Ectodermal cell (in vitro differentiated cells): ENCODE measurements at regions not wholly inside any gene's neighbourhood (a gene's known extent, or its start where the extent isn't known, plus 50 kb on each side); places are given as distances from the start of the nearest gene placed in this dataset.

Experiments used
- H3K27ac ChIP-seq: 2 replicates; pipeline ENCODE4 v1.7.0; 2013; ENCODE audit warnings: mild to moderate bottlenecking, low read depth, low read length; ENCODE audit not compliant: insufficient read depth, poor library complexity, severe bottlenecking
- H3K27me3 ChIP-seq: 2 replicates; pipeline ENCODE4 v1.7.0; 2013; ENCODE audit warnings: mild to moderate bottlenecking, low read length; ENCODE audit not compliant: insufficient read depth, control insufficient read depth, poor library complexity, severe bottlenecking
- H3K36me3 ChIP-seq: one replicate; pipeline ENCODE4 v1.7.0; 2013; ENCODE audit warnings: low read length; ENCODE audit not compliant: control insufficient read depth, insufficient read depth
- H3K4me1 ChIP-seq: one replicate; pipeline ENCODE4 v1.7.0; 2013; ENCODE audit warnings: low read length; ENCODE audit not compliant: control insufficient read depth, insufficient read depth
- H3K4me3 ChIP-seq: 2 replicates; pipeline ENCODE4 v1.7.0; 2013; ENCODE audit warnings: low read depth, low read length, control low read depth; ENCODE audit not compliant: insufficient read depth
- H3K9me3 ChIP-seq: 2 replicates; pipeline ENCODE4 v1.7.0; 2013; ENCODE audit warnings: mild to moderate bottlenecking, low read length, moderate library complexity; ENCODE audit not compliant: control insufficient read depth
- WGBS, 2 experiments: methylation state at CpG; one replicate each; pipeline ENCODE4 v1.1.7; 2013; ENCODE audit warnings: missing lambda C conversion rate in 2 of 2; 5-methylcytosine and 5-hydroxymethylcytosine counted together

DNA sequence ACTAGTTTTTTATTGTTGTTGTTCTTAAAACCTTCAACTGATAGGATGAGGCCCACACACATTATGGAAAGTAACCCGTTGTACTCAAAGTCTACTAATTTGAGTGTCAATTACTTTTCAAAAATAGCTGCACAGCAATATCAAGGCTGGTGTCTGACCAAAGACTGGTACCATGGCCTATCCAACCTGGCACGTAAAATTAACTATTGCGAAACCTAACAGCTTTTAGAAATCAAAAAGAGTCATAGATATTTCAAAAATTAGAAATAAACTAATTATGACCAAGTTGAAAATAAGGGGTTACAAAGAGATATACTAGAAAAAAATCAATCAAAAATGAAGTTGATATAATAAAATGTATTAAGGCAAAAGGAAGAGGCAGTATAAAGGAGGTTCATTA, 501.5 kb upstream of the SLC8A1 start:
- Histone ChIP-seq H3K27ac (no peak overlapping the region), H3K36me3 (no peaks in the 10 kb centered on the region), H3K9me3 (no peaks in the 10 kb centered on the region), H3K4me1 (no peaks in the 10 kb centered on the region), H3K27me3 (no peaks in the 10 kb centered on the region), H3K4me3 (no peak overlapping the region)
- WGBS, 2 experiments: 99 to 100% methylated on average over 2 to 3 of the region's 3 CpGs

DNA sequence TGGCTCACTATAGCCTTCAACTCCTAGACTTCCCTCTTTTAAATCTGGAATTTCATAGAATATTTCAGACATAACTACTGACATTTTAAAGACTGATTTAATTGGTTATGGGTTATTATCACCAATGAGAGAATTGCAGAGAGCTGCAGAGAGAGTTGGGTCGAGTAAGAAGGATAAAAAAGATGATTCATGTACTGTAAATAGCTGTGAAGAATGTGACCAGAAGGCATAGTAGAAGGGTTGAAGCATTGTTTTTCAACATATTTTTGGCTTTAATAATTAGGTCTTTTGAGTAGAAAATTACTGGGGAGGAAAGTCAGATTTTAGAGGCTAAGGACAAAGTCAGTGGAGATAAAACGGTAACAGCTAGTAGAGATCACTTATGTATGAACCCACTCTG, 503.2 kb upstream of the SLC8A1 start:
- H3K4me1 ChIP-seq: no peaks in the 10 kb centered on the region
- WGBS, 2 experiments: 89 to 92% methylated on average over 2 of the region's 2 CpGs
- H3K4me3 ChIP-seq: no peak overlapping the region
- no peaks in the 10 kb centered on the region for H3K36me3 ChIP-seq
- no peak overlapping the region for H3K27ac ChIP-seq
- no peaks in the 10 kb centered on the region for H3K9me3 ChIP-seq
- no peaks in the 10 kb centered on the region for H3K27me3 ChIP-seq

DNA sequence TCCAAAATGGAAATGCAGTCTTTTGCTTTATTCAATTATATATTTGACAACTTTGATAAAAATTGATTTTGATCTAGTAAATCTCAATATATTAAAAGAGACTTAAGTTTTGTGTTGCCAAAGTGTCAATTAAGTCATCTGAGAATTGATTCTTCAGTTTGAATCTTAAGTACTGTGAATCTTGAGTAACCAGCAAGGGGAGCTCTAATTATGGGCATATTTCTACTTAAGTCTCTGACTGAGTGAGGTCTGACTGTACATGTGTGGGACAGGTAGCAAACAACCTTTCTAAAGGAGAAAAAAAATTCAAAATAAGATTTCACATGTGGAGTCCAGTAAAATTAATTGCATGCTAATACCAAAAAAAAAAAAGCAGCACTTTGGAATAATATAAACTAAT, 503.7 kb upstream of the SLC8A1 start:
- no peaks in the 10 kb centered on the region for H3K36me3 ChIP-seq
- no peaks in the 10 kb centered on the region for H3K9me3 ChIP-seq
- H3K27ac ChIP-seq: no peak overlapping the region
- H3K4me3 ChIP-seq: no peak overlapping the region
- H3K27me3 ChIP-seq: no peaks in the 10 kb centered on the region
- H3K4me1 ChIP-seq: no peaks in the 10 kb centered on the region

DNA sequence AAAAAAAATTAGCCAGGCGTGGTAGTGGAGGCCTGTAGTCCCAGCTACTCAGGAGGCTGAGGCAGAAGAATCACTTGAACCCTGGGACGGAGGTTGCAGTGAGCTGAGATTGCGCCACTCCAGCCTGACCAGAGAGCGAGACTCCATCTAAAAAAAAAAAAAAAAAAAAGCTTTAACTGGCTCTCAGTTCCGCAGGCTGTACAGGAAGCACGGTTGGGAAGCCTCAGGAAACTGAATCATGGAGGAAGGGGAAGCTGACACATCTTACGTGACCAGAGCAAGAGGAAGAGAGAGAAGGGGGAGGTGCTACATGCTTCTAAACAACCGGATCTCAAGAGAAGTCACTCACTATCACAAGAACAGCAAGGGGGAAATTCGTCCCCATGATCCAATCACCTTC, 505.6 kb upstream of the SLC8A1 start:
- Histone ChIP-seq H3K4me1 (no peaks in the 10 kb centered on the region), H3K27me3 (no peaks in the 10 kb centered on the region), H3K9me3 (no peaks in the 10 kb centered on the region), H3K27ac (no peak overlapping the region), H3K4me3 (no peak overlapping the region), H3K36me3 (no peaks in the 10 kb centered on the region)
- WGBS, 2 experiments: 87 to 91% methylated on average over 9 of the region's 9 CpGs

DNA sequence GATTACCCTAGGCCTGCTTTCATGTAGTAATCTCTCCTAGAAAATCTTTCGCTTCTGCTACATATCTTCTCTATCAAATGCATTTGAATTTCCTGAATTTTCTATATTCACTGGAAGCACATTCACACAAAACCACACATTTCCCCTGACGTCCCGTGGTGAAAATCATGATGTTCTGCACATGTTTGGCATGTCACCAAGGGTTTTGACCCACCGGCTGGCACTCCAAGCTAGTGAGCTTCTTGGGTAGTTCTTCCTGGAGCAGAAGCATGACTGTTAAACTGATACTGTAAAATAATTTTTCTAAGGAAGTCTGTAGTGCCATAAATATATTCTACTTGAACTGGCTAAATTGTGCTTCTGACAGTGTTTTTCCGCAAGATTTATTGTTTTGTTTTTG, 510.1 kb upstream of the SLC8A1 start:
- Histone ChIP-seq H3K9me3 (no peaks in the 10 kb centered on the region), H3K4me3 (no peak overlapping the region), H3K27ac (no peak overlapping the region), H3K27me3 (no peaks in the 10 kb centered on the region), H3K36me3 (no peaks in the 10 kb centered on the region), H3K4me1 (no peaks in the 10 kb centered on the region)
- WGBS, 2 experiments: 90 to 93% methylated on average over 5 of the region's 5 CpGs

DNA sequence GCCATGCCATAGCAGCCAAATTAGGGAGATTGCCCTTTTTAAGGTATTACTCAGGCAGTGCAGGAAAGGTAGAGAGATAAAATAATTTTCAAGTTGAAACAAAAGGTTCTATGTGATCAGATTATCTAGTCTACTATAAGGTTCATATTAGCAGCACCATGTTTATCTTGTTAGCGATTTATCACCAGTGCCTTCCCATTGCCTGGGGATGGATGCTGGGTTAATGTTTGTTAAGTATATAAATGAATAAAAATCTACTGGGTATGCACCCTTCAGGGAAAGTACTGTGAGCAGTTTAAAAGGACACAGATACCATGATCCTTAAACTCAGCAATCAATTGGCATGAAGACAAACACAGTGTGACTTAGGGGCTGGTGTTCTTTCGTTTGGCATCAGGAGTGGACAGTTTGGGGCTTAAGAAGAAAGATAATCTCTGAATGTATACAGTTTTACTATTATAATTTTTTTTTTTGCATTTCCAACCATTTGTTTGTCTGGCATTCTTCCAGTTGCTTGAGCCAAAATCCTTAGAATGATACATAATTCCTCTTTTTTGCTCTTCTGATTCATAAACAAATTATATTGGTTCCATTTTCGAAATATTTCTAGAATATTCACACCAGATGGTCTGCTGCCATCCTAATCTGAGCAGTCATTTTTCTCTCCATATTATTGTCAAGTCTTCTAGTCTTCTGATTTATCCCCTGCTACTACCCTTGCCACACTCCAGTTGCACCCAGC, 512.8 kb upstream of the SLC8A1 start:
- Histone ChIP-seq H3K4me1 (no peaks in the 10 kb centered on the region), H3K27ac (no peak overlapping the region), H3K4me3 (no peak overlapping the region), H3K27me3 (no peaks in the 10 kb centered on the region), H3K9me3 (no peaks in the 10 kb centered on the region), H3K36me3 (no peaks in the 10 kb centered on the region)
- 82 to 90% methylated on average over 1 to 3 of the region's 3 CpGs for WGBS, 2 experiments

DNA sequence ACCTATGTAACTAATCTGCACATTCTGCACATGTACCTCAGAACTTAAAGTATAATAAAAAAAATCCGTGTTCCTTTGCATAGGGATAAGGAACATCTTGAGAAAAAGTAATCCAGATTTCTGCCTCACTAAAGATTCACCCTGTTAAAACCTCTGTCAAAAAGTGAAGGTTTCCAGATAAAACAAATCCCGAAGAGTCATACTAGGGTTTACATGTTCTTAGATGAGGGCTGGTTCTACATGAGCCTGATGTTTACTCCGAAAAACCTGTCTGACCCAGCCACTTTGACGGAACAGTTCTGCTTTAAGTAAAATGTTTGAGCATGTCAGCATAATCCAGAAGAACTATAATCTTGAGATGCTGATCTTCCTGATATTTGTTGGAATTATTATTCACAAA, 515.6 kb upstream of the SLC8A1 start:
- 95 to 96% methylated on average over 4 of the region's 4 CpGs for WGBS, 2 experiments
- no peaks in the 10 kb centered on the region for H3K9me3 ChIP-seq
- H3K27me3 ChIP-seq: no peaks in the 10 kb centered on the region
- H3K4me1 ChIP-seq: no peaks in the 10 kb centered on the region
- H3K4me3 ChIP-seq: no peak overlapping the region
- H3K27ac ChIP-seq: no peak overlapping the region
- no peaks in the 10 kb centered on the region for H3K36me3 ChIP-seq

DNA sequence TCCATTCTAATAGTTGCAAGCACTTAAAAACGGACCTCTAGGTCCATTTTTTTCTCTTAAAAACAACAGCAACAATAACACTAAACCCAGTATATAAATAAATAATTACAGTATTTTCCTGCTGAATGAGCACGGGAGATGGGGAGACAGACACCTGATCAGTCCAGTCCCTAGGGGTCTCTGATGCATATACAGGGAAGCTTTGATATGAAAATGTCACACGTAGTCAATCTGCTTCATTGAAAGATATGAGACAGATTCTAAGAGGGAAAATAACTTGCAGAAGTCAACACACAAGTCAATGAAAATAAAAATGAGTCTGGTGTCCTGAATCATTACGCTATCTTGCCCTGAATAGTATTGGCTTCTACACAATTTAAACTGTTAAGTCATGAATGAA, 523.3 kb upstream of the SLC8A1 start:
- no peaks in the 10 kb centered on the region for H3K36me3 ChIP-seq
- H3K4me3 ChIP-seq: no peak overlapping the region
- no peaks in the 10 kb centered on the region for H3K4me1 ChIP-seq
- H3K9me3 ChIP-seq: no peaks in the 10 kb centered on the region
- 92 to 93% methylated on average over 3 of the region's 4 CpGs for WGBS, 2 experiments
- H3K27ac ChIP-seq: no peak overlapping the region
- H3K27me3 ChIP-seq: no peaks in the 10 kb centered on the region

DNA sequence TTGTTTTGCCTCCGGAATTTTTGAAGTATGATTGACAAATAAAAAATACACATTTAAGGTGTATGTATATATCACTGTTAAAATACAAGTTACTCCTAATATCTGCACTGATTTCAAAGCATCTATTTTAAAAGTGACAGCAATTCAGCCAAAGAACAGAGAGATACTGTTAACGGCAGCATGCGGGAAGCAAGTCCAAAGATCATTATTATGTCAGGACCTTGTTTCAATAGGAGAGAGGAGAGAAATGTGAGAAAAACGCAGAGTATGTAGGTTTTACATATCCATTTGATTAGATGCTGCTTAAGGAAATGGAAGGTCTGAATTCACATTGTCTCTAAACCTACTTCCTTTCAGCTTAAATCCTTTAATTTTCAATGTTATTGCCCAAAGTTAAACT, 545.5 kb upstream of the SLC8A1 start:
- H3K9me3 ChIP-seq: no peaks in the 10 kb centered on the region
- WGBS, 2 experiments: 82 to 92% methylated on average over 3 of the region's 4 CpGs

DNA sequence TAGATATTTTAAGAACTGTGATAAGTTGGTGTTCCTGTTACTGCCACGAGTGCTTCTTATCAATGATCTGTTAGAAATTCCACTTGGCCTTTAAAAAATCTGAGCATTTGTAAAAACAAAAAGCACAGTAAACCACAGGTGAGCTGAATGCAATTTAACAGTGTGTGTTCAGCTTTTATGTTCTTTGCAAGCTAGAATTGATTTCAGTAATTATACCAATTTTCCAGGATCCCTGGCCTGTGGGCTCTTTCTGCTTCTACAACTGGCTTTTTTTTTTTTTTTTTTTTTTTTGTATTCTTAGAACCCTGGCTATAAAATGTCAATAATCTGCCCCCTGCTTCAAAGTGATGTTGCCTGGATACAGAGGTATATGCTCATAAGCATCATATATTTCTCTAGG, 548.5 kb upstream of the SLC8A1 start:
- H3K4me3 ChIP-seq: no peak overlapping the region
- WGBS, 2 experiments: 93 to 100% methylated on average over 1 of the region's 1 CpG
- H3K9me3 ChIP-seq: no peaks in the 10 kb centered on the region
- no peaks in the 10 kb centered on the region for H3K27me3 ChIP-seq
- H3K36me3 ChIP-seq: no peaks in the 10 kb centered on the region
- no peak overlapping the region for H3K27ac ChIP-seq
- peaks cover 6% of the 10 kb centered on the region for H3K4me1 ChIP-seq

More for the DNA sequence above, 545.5 kb upstream of the SLC8A1 start:
- no peak overlapping the region for H3K4me3 ChIP-seq
- no peaks in the 10 kb centered on the region for H3K27me3 ChIP-seq
- no peaks in the 10 kb centered on the region for H3K36me3 ChIP-seq
- no peak overlapping the region for H3K27ac ChIP-seq
- H3K4me1 ChIP-seq: peaks cover 6% of the 10 kb centered on the region

DNA sequence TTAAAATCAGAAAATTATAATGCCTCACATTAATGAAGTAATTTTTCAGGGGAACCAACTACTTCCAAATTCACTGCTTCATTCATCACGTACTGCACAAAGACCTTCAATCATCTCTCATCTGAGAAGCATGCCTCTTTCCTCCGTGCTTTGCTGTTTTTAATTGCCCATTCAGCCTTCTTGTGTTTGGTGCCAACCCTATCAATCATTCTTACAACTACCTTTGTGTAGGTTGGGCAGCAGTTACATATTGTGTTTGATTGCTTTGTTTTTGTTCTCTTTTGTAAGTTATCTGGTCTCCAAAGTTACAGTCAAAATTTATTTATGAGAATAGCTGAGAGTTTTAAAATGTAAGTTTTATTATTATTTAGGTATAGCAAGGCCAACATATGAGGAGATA, 549.0 kb upstream of the SLC8A1 start:
- H3K27me3 ChIP-seq: no peaks in the 10 kb centered on the region
- peaks cover 6% of the 10 kb centered on the region for H3K4me1 ChIP-seq
- H3K9me3 ChIP-seq: no peaks in the 10 kb centered on the region
- H3K36me3 ChIP-seq: no peaks in the 10 kb centered on the region
- WGBS, 2 experiments: 81 to 84% methylated on average over 2 of the region's 2 CpGs
- H3K27ac ChIP-seq: no peak overlapping the region
- H3K4me3 ChIP-seq: no peak overlapping the region
